HG02840 (cell line): ENCODE measurements at regions not wholly inside any gene's neighbourhood (a gene's known extent, or its start where the extent isn't known, plus 50 kb on each side); places are given as distances from the start of the nearest gene placed in this dataset.

Experiments
- ATAC-seq: cut with Tn5 transposase; IDR thresholded peaks from one replicate; pipeline ENCODE4 v1.9.1; 2021; ENCODE audit warnings: mild to moderate bottlenecking, moderate library complexity, moderate number of reproducible peaks; ENCODE audit not compliant: unreplicated experiment, low FRiP score

- no peak for ATAC-seq
These were observed 63.2 kb upstream of the TOP3B start for GRCh38 chr22:22045571-22046335.

GRCh38 chr22:22044153-22044552, 61.6 kb upstream of the TOP3B start:
- ATAC-seq = no peak

DNA sequence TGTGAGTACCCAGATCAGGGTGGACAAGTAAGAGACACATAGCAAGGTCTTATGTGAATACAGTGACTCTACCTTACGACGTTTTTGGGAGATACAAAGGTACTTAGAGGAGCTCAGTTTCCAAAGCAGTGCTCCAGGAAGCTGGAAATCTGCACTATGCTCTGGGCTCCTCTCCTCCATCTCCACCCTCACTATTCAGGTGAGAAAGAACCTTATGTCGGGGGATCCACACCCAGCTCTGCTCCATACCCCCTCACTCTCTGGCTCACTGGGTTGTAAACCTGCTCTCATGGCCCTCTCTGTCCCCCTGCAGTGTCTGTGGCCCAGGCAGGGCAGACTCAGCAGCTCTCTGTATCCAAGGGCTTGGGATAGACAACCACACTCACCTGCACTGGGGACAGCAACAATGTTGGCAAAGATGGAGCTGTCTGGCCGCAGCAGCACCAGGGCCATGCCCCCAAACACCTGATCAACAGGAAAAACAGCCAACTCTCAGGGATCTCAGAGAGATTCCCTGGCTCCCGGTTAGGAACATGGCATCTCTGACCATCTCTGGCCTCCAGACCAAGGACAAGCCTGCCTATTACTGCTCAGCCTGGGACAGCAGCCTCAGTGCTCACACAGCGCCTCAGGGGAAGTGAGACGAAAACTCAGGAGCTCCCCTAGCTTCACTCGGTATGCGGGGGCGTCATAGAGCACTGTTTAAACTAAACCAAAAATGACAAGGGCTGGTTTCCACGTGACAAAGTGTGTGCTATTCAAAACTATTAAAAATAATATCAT, 60.9 kb upstream of the TOP3B start:
- ATAC-seq = no peak

- no peak for ATAC-seq
These were observed 60.2 kb upstream of the TOP3B start for GRCh38 chr22:22042599-22043295.

DNA sequence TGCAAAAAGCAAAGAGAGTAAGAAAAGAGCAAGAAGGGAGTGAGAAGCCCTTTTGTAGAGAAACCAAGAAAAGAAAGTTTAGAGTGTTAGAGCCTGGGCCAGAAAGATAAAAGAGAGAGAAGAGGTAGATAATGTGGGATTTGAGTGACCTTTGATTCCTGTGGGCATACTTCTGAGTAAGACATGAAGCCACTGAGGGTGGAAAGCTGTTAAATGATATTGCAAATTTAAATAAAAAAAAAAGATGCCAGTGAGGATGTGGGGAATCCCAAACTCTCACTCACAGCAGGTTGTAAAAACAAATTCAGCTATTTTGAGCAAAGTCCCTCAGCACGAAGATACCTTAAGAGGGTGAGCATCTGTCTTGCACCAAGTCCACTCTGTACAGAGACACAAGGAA, 59.4 kb upstream of the TOP3B start:
- ATAC-seq = no peak

GRCh38 chr22:22040908-22041307, 58.3 kb upstream of the TOP3B start:
- no peak for ATAC-seq

- no peak for ATAC-seq
These were observed 57.9 kb upstream of the TOP3B start for GRCh38 chr22:22040472-22040871.

DNA sequence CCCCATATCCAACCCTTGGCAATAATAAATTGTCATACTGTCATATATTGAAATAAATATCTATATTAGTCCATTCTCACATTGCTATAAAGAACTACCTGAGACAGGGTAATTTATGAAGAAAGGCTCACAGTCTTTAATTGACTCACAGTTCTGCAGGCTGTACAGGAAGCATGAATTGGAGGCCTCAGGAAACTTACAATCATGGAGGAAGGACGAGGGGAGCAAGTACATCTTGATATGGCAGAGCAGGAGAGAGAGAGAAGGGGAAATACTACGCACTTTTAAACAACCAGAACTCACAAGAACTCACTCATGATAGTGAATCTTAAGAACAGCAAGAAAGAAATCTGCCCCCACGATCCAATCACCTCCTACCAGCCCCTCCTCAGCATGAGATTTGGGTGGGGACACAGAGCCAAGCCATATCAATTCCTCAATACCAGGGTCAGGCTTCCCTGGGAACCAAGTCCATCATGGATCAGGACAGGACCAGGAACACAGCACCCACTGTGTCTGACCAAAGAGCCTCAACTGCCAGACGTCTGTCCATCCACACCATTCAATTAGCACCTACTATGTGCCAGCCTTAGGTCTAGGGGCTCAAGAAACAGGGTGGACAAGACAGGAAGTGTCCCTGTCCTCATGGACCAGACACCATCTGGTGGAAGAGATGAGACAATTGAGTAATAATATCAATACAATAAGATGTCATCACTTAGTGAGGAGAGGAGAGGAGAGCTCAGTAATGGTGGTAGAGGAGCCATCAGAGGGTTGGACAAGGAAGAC, 56.9 kb upstream of the TOP3B start:
- ATAC-seq = no peak

DNA sequence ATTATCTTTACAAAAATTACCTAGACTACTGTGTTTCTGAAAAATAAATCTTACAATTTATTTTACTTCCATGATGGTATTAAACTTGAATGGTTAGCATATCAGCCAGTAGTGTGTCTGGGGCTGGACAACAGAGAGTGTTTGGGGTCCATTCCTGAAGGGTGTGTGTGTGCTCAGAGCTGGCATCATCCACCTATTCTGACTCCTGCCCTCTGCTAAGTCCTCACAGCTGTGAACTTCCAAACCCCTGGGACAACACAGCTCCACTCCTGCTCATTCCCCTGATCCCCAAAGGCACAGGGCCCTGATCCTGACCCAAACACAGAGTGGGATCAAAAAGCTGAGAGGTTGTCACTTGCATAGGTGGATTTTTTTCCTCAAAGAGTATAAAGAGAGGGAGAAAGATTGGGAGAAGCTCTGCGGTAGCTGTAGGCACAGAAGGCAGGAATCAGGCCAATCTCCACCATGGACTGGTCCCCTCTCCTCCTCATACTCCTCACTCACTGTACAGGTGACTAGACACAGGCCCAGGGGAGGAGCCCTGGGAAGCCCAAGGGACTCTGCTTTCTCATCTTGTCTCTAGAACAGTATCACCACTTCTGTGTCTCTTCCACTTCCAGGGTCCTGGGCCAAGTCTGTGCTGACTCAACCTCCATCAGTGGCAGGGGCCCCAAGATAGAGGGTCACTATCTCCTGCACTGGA, 55.7 kb upstream of the TOP3B start:
- no peak for ATAC-seq

GRCh38 chr22:22037740-22038139, 55.2 kb upstream of the TOP3B start:
- ATAC-seq = no peak

GRCh38 chr22:22037229-22037628, 54.6 kb upstream of the TOP3B start:
- ATAC-seq = no peak

DNA sequence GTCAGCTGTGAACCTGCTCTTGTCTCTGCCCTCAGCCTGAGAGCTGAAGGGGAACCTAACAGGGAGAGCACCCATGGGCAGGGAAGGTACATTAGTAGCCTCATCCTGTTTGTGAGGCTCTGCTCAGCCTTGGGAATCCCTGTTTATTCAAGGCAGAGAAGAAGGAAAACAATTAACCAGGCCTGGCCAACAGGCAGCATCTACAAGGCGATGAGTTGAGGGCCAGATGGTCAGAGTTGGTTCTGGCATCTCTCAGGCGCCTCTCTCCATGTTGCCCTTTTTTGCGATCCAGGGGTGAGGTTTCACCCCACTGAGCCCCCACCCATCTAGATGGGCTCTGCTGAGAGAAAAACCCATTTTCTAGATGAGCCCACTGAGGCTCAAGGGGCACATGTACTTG, 54.0 kb upstream of the TOP3B start:
- no peak for ATAC-seq

DNA sequence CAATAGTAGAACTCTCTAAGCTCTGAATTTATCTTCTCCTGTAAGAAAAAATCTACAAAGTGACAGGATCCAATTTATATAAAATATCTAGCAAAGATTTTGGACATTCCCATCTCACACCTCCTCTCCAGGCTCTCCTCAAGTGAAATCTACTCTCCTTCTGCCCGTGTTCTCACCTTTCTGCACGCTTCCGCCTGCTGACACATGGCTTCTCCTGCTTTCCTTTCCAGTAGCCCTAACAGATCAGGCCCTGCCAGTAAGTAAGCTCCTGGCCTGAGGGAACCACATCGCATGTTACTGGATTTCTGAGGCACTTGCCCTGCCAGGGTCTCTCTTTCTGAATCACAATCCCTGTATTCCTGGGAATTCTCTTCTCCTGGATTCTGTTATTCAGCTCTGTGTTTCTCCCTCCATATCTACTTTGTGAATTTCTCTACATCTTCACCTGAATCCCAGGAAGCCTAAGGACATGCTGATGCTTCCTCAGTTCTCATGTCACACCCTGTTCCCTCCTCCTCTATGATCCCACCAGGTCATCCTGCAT, 53.3 kb upstream of the TOP3B start:
- no peak for ATAC-seq

DNA sequence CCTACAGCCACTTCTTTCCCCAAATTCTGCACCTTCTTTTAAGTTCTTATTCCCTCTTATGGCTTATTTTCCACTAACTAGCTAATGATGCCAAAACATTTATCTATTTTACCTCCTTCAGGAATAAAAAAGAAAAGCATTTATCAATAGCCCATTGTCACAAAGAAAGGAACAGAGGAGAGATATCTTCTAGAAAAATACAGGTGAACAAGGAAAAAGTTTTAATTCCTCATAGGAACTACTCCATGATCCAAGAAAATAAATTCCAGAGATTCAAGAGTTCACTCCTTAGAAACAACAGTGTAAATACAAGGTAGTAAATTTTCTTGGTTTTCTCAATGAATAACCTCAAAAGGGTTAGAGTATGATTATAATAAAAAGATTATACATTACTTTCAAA, 52.6 kb upstream of the TOP3B start:
- no peak for ATAC-seq

- ATAC-seq = no peak
These were observed 52.0 kb upstream of the TOP3B start for GRCh38 chr22:22034469-22035132.

DNA sequence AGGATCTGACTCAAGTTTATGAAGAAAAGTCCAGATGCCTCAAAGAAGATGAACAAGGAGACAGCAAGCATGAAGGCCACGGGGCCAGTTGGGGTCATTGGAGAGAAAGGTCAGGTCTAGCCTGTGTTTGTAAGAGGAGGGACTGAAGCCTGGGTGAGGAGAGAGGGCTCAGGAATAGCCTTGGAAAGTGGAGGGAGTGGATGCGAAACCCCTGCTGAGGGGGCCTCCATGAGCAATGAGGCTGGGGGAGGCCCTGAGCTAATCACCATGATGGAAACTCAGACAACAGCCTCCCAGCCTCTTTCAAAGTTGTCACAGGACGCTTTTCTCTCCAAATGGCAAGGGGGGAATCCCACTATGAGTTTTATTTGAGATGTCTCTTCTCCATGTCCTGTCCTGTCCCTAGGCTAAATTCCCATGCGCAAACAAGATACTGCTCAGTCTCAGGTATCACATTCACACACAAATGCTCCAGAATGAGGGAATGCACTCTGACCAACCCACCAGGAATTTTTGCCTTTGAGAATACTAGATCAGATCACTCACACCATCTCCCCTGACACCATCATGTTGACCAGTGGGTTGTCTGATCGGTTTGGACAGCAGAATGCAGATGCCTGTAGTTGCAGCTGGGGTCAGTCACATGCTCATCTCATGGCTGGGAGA, 51.3 kb upstream of the TOP3B start:
- ATAC-seq = no peak

DNA sequence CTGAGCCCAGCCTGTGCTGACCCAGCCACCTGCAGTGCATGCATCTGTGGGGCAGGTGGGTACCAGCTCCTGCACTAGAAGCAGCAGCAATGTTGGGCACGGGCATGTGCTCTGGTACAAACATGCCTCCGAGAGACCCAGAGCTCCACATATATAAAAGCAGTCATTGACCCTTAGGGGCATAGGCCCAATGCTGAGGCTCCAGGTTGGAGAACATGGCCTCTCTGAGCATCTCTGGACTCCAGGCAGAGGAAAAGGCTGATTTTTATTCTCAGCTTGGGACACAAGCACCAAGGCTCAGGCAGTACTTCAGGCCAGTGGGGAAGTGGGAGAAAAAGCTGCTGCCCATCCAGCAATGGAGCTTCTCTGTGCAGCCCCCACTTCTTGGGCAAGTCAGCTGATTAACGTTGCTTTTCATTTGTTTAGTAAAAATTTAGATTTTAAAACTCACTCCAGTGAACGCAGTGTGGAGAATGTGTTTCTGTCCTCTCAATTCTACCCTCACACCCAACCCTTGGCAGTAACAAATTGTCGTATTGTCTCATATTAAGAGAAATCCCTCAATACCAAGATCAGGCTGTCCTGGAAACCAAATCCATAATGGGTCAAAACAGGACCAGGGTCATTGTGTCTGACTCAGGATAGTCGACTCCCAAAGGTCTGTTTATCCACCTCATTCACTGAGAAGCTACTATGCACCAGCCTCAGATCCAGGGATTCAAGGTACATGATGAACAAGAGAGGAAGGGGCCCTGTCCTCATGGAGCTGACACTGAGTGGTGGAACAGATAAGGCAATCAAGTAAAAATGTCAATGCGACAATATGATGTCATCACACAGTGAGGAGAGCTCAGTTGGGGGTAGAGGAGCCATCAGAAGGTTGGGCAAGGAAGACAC, 50.6 kb upstream of the TOP3B start:
- no peak for ATAC-seq
